ENCODE measurements at regions not wholly inside any gene's neighbourhood (a gene's known extent, or its start where the extent isn't known, plus 50 kb on each side); places are given as distances from the start of the nearest gene placed in this dataset.
"Not testable (repeated sequence)": the region's sequence is repeated elsewhere in the genome, so short reads cannot be mapped to it uniquely, and the experiment has no call there.

DNA sequence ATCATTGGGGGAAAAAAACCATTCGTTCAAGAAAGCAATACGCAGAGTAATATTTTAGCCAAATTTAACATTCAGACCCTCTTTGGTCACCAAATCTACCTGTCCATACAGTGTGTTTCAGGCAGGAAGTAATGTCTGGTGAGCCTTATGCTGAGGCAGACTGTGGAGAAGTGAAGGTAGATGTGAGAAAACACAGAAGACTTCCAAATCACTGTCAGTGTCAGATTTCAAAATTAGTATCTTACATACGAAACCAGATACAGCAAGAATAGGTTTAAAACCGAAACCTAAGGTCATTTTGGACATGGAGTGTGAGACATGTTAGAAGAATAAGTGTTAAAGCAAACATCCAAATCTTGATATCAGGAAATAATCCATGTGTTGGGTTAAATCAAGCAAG is 664.5 kb upstream of the HTR2C start:
- no peak for DNase-seq (ENCODE audit: low spot score)

GRCh38 chrX:113906168-113906567 is 677.7 kb upstream of the HTR2C start:
- no peak for DNase-seq (ENCODE audit: low spot score)

DNA sequence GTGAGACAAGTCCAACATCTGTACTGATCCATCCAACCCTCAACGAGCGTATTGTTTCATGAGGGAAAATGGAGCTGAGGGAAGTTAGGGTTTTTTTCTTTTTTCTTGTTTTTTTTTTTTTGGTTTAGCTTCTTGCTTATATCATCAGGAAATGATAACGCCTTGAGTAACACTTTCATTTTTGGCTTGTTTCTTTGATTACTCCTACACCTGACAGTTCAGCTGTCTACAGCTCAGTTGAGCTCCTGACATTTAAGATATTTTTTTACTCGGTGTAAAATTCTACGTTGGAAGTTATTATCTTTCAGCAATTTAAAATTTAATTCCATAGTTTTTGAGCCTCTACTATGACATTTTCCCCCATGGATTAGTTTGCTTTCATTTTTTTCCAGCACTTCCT is 691.0 kb upstream of the HTR2C start:
- DNase-seq (ENCODE audit: low spot score): no peak

DNA sequence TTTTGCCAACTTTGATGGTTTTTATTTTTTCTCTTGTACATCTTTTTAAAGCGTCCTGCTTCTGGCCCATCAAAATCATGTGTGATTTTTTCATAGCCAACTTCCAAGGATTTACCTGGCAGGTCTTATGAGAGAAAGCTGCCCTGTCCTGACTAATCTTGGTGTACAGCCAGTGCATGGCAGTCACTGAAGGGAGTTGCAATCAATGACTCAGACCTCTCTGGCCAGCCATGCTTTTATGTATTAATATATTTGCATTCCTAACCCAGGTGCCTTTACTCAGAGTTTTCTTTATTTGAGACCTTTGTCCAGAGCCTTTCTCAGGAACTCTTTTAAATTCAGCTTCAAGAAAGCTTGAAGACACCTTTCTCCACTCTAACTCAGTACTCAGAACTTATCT is 691.5 kb upstream of the HTR2C start:
- no peak for DNase-seq (ENCODE audit: low spot score)

DNA sequence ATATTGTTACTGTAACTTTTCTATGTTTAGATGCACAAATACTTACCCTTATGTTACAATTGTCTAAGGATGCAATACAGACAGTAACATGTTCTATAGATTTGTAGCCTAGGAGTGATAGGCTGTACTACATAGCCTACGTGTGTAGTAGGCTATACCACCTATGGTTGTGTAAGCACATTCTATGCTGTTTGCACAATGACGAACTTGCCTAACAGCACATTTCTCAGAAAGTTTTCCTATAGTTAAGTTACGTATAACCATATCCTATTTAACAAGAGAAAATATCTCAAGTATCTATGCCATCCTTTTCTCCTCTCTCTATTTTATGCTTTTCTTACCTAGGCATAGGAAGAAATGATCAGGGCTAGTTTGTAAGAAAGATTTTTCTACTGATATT is 710.8 kb upstream of the HTR2C start:
- no peak for DNase-seq (ENCODE audit: low spot score)

GRCh38 chrX:113868711-113869110 is 715.2 kb upstream of the HTR2C start:
- no peak for DNase-seq (ENCODE audit: low spot score)

- DNase-seq (ENCODE audit: low spot score): no peak
Observed at GRCh38 chrX:113868177-113868576, 715.7 kb upstream of the HTR2C start.

- no peak for DNase-seq (ENCODE audit: low spot score)
Observed at GRCh38 chrX:113849408-113849807, 734.5 kb upstream of the HTR2C start.

- peak; percentile 3 for DNase-seq (ENCODE audit: low spot score)
Observed at GRCh38 chrX:113833096-113834055, 750.5 kb upstream of the HTR2C start.

GRCh38 chrX:113828470-113828869 is 755.4 kb upstream of the HTR2C start:
- DNase-seq (ENCODE audit: low spot score): no peak

DNA sequence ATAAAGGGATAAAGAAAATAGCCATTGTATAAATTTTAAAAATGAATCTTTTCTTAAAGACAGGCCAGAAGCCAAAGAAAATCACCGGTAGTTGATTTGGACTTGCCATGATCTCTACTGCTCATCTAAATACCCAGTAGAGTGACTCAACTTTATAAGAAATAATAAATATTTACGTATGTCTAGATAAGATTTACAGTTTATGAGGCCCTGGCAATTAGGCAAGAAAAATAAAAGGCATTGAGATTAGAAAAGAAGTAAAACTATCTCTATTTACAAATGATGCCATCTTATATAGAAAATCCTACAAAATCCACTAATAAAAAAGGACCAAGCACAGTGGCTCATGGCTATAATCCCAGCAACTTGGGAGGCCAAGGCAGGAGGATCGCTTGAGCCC is 765.5 kb upstream of the HTR2C start:
- DNase-seq (ENCODE audit: low spot score): no peak

DNA sequence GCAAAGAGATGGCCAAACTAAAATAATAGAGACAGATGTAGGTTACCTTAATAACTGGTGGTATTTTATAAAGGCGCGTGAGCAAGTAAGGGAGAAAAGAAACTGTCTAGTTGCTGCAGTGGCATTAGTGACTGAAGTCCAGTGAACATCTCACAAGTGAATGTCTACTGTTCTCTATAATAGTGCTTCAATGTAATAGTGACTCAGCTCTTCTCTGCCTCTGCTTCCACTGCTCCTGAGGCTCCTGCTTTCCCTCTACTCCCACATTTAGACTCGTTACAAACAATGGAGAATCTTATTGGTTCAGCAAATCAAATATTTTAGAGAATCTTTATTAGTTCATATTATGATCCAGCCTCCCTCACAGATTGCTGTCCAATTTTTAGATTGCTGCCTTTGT is 779.1 kb upstream of the HTR2C start:
- no peak for DNase-seq (ENCODE audit: low spot score)

GRCh38 chrX:113804291-113804690 is 779.6 kb upstream of the HTR2C start:
- DNase-seq (ENCODE audit: low spot score): no peak

- DNase-seq (ENCODE audit: low spot score): no peak
Observed at GRCh38 chrX:113802837-113803236, 781.0 kb upstream of the HTR2C start.

- no peak for DNase-seq (ENCODE audit: low spot score)
Observed at GRCh38 chrX:113800955-113801354, 782.9 kb upstream of the HTR2C start.

GRCh38 chrX:113793563-113793962 is 790.3 kb upstream of the HTR2C start:
- DNase-seq (ENCODE audit: low spot score): no peak

GRCh38 chrX:113790987-113791386 is 792.9 kb upstream of the HTR2C start:
- DNase-seq (ENCODE audit: low spot score): no peak

DNA sequence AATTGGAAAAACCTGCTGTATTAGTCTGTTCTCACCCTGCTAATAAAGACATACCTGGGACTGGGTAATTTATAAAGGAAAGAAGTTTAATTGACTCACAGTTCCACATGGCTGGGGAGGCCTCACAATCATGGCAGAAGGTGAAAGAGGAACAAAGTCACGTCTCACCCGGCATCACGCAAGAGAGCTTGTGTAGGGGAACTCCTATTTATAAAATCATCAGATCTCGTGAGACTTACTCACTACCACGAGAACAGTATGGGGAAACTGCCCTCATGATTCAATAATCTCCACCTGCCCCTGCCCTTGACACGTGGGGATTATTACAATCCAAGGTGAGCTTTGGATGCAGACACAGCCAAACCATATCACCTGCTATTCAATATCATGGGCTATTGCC is 799.1 kb upstream of the HTR2C start:
- not testable (repeated sequence) for DNase-seq (ENCODE audit: low spot score)

DNA sequence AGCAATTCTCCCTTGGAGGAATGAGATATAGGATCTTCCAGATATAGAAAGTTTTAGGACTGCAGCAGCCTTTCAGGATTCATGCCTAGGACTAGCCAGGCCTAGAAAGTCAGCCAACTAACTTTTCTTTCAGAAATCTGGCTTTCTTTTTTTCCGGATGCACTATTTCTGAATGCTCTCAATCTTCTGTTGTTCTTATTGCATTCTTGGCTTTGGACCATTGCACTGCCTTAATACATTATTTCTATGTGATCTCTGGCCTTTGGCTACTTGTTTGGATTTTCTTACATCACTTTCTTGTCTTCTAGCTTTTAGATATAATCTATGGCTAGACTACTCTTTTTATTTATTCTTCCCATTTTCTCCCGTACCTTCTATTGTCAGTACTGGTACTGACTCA is 813.1 kb upstream of the HTR2C start:
- DNase-seq (ENCODE audit: low spot score): no peak

- no peak for DNase-seq (ENCODE audit: low spot score)
Observed at GRCh38 chrX:113770071-113770470, 813.8 kb upstream of the HTR2C start.

DNA sequence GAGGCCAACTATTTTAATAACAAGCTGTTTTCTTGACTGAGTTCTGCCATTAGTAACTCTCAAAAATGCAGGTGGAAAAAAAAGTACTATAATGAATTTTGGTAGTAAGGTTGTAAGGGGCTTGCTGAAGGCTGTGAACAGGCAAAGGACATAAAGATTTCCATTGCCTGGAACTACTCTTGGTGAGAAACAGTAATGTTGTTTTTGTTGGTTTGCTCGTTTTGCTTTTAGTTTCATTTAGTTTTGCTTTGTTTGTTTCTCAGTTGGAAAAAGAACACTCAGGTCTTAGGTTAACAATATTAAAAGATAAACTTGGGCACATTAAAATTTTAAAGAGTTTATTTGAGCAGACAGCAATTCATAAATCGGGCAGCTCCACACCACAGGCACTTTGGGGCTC is 824.5 kb upstream of the HTR2C start:
- no peak for DNase-seq (ENCODE audit: low spot score)

- no peak for DNase-seq (ENCODE audit: low spot score)
Observed at GRCh38 chrX:113747274-113747973, 836.5 kb upstream of the HTR2C start.

- no peak for DNase-seq (ENCODE audit: low spot score)
Observed at GRCh38 chrX:113743069-113743468, 840.8 kb upstream of the HTR2C start.
